Mucosa of gallbladder (tissue), 1 donor: ENCODE measurements at regions not wholly inside any gene's neighbourhood (a gene's known extent, or its start where the extent isn't known, plus 50 kb on each side); places are given as distances from the start of the nearest gene placed in this dataset.
A peak's percentile ranks its signal among the peaks of the same experiment; 100 is the strongest.
"Not testable (repeated sequence)": the region's sequence is repeated elsewhere in the genome, so short reads cannot be mapped to it uniquely, and the experiment has no call there.

Source experiments
- DNase-seq: peaks from one replicate; pipeline ENCODE4 v3.0.0-alpha.2; 2020; ENCODE audit warnings: low spot score
- donor health status: DM: no; HTN: no; CAD: no.

DNA sequence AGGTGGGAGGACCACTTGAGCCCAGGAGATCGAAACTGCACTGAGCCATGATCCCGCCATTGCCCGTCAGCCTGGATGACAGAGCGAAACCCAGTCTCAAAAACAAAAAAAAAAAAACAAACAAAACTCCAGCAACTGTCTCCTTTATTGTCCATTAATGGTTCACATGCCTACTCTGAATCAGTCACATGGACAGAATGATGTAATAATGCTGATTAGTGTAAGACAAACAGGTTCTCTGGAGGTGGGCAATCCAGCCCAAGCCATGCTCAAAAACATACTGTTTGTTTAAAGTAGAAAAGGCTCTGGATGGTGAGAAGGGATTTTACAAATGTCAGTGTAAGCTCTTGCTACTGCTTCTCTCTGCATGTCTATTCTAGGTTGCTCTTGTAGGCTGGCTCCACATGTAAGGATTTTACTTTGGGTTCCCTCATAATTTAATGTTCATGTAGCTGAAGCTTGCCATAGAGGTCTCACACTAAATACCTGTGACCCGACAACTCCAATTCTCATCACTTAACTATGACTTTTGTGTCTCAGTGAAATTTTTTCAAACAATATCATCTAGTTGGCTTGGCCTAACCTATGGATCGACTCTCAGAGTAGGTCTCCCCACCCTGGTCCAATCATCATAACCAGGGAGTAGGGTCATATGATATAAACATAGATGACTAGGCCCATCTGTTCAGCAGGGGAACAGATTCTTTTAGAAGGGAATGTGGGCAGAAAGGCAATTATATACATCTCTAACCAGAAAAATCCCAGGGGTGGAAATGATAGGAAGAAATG, 83.9 kb upstream of the SLC39A10 start:
- DNase-seq = no peak

DNA sequence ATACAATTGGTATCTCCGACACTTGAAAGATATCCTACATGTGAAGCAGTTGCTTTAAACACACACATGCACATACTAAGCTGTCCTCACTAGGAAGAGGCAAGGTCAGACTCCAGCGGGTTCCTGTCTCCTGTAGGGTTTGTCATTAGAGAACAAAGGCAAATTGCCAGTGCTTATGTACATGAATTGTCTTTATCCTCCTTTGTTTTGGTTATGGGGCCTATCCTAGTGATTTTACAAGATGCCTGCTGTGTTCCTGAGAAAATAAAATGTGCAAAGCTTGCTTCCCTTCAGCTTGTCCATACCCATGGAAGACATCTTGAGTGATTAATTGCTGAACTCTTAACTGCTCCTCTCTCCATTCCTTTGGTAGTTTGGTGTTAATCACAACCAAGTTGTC, 86.7 kb upstream of the SLC39A10 start:
- no peak for DNase-seq

DNA sequence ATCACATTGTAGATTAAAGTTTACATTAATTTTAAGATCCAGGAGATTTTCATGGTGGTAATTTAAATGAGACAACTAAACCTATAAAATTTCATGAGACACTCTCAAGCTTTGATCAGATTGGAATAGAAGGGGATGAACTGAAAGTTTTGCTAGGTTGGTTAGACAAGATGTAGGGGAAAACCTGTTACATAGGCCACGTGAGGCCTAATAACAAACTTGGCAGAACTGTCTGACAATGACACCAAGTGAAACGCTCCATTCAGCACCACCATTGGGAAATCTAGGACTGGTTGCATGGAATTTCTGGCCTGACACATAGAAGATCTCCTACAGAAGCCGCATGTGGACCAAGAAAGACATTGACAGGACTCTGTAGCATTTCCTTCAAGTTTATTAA, 87.8 kb upstream of the SLC39A10 start:
- DNase-seq = no peak

DNA sequence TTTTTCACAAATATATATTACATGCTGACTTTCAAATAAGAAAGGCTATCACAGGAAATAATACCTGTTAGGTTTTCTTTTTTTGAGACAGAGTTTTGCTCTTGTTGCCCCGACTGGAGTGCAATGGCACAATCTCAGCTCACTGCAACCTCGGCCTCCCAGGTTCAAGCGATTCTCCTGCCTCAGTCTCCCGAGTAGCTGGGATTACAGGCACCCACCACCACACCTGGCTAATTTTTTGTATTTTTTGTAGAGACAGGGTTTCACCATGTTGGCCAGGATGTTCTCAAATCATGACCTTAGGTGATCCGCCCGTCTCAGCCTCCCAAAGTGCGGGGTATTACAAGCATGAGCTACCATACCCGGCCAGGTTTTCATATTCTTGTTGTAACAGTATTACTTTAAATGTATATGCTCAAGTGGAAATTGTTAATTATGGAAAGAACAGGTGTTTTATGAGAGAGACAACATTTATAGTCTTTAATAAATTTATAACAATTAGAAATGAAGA, 92.3 kb upstream of the SLC39A10 start:
- DNase-seq = not testable (repeated sequence)

DNA sequence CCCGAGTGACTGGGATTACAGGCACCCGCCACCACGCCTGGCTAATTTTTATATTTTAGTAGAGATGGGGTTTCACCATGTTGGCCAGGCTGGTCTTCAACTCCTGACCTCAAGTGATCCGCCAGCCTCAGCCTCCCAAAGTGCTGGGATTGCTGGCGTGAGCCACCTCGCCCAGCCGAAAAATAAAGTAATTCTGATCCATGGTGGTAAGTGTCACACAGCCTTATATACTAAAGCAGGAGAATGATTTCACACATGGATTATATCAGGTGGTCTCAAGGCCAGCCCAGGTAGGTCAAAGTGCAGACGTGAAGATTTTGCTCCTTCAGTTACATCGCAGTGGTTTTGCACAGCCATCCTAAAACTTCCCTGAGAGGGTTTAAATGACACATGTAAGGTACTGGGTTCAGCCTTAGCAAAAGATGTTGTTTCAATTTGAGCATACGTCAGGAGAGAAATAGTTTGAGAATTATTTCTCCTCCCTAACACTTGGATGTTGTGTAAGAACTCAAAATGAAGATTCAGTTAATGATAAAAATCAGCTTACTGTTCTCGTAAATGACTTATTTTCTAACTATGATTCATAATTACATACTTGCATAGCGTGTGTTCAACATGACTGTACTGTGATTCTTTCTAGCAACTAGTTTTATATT, 93.0 kb upstream of the SLC39A10 start:
- no peak for DNase-seq

DNA sequence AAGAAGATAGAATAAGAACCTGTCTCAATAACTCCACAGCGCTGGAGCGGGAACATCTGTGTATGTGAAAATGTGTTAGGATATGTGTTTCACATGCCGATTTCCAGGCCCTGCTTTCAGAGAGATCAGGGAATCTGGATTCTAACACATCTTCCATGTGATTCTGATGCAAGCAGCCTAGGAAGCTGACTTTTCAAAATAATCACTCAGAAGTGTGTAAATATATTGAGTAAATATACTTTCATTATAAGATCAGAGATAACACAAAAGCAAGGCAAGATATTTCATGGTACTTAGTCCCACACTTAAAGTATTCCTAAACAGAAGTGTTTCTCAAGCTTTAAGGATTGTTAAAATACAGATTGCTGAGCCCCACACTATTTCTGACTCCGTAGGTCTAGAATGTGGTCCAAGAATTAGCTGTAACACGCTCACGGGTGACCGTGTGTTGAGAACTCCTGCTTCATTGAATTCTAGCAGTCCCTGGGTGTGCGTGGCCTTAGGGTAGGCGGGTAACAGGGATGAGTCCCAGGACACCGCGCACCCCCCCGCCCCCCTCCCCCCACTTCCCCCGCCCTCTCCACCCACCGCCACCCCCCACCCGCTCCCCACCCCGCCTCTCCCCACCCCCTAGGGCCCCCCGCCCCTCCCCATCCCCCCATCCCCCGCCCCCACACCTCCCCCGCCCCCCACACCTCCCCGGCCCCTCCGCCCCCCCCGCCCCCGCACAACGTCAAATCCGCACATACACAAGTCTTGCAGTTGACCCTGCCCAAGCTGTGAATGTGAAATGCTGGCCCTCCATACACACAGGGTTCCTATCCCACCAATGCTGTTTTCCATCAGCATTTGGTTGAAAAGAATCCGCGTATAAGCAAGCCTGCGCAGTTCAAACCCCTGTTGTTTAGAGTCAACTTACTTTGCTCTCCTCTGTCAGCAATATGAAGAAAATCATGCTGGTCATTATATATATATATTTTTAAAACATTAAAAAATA, 94.2 kb upstream of the SLC39A10 start:
- DNase-seq = no peak

DNA sequence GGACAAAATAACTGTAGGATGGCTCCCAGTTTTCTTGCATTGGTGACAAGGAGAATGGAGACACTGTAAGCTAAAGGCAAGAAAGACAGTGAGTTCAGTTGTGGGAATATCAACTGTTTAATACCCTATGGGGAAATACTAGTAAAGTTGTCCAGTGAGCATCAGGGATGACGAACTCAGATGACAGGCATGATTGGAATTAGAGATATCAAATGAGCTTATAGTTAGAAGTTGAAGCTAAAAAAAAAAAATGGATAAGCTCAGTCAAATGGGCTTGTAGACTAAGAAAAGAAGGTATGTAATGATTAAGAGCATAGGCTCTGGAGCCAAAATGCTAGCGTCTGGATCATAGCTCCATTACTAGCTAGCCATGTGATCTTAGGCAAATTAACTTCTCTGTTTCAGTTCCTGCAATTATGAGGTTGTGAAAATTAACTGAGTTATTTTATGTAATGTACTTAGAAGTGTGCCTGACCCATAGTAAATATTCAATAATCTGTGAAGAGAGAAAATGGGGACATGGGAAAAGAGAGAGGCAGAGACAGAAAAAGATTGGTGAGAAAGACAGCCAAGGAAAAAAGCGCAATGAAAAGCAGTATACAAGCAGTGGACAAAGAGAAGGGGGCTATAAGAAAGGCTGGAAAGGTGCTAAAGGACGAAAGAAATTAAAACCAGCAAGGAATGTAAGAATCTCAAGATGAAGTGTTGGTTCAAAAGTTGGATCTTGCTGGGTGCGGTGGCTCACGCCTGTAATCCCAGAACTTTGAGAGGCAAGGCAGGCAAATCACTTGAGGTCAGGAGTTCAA, 95.7 kb upstream of the SLC39A10 start:
- DNase-seq = no peak

DNA sequence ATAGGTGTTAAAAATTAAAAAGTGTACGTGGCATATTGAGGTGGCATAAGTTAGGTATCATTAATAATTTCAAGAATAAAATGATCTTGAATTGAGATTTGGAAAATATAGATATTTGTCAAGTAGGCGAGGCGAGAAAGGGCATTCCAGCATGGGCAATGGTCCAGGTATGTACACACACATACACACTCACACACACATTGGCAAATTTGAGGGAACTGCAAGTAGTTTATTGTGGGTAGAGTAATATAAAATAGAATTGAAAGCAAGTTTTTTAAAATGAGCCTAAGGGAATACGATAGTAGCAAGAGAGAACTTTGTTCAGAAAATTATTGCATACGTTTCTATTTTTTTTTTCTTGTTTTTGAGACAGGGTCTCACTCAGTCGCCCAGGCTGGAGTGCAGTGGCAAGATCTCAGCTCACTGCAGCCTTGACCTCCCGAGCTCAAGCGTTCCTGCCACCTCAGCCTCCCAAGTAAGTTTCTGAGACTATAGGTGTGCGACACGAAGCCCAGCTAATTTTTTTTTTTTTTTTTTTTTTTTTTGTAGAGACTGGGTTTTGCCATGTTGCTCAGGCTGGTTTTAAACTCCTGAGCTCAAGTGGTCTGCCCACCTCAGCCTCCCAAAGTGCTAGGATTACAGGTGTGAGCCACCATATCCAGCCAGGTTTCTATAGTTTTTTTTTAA, 96.7 kb upstream of the SLC39A10 start:
- DNase-seq = no peak

DNA sequence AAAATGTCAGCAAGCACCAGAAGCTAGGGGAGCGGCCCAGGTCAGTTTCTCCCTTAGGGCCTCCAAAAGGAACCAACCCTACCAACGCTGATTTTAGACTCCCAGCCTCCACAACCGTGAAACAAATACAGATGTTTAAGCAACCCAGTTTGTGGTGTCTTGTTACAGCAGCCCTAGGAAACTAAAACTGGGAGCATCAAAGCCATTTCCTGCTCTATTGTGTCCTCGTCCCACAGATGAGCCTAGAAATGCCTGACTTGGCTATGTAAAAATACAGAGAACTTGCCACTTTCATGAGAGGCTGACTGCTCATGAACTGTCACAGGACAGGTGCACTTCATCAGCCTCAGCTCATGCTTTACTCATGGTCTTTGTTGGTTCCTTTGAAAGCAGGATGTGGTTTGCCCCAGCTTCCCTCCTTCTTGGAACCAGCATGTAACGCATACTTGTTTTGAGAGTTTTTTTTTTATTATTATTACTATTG, 97.6 kb upstream of the SLC39A10 start:
- DNase-seq = peak; percentile 52

DNA sequence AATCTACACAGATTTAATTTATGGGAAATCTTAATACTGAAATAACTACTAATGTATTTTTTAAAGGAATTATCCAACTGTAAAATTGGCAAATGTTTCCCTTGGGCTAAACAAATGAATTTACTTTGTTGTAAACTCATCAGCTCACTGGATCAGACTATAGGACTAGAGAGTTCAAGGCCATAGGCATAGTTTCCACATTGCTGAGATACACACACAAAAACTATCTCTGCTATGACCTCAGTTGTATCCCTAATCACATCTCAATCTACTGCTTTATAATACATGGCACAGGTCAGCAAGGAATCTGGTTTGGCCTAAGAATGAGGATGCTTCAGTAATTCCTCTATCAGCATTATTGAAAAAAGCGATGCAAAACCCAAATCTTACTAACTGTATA, 101.1 kb upstream of the SLC39A10 start:
- DNase-seq = no peak

DNA sequence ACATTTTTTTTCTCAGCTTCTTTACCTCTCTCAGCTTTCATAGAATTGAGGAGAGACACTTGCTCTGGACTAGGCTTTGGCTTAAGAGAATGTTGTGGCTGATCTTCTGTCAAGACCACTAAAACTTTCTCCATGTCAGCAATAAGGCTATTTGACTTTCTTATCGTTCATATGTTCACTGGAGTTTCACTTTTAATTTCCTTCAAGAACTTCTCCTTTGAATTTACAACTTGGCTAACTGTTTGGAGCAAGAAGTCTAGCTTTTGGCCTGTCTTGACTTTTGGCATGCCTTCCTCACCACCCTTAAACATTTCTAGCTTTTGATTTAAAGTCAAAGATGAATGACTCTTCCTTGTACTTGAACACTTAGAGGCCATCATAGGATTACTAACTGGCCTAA, 104.4 kb upstream of the SLC39A10 start:
- DNase-seq = no peak

DNA sequence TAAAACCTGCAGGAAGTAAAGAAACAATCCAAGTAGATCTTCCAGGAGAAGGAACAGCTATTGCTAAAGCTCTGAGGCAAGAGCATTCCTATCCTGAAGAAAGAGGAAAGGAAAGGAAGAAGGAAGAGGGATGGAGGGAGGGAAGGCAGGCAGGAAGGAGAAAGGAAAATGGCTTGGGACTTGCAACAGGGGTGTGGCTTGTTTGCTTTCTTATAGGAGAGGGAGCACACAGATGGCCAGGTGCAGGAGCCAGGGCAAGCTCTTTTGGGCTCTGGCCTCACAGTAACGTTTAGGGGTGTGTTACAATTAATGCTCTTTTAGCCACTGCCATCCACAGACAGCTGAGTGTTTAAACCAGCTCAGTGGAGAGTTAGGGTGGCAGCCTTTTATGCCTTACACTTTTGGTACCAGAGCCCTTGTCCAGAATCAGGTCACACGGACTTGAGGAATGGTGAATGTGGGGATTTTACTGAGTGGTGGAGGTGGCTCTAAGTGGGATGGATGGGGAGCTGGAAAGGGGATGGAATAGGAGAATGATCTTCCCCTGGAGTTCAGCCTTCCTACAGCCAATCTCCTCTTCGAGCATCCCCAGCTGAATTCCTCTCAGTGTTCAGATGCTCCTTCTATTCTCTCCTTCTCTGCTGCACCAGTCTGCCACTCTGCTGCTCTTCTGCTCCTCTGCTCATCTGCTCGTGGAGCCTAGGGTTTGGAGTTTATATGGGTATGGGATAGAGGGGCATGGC, 108.7 kb upstream of the SLC39A10 start:
- no peak for DNase-seq

DNA sequence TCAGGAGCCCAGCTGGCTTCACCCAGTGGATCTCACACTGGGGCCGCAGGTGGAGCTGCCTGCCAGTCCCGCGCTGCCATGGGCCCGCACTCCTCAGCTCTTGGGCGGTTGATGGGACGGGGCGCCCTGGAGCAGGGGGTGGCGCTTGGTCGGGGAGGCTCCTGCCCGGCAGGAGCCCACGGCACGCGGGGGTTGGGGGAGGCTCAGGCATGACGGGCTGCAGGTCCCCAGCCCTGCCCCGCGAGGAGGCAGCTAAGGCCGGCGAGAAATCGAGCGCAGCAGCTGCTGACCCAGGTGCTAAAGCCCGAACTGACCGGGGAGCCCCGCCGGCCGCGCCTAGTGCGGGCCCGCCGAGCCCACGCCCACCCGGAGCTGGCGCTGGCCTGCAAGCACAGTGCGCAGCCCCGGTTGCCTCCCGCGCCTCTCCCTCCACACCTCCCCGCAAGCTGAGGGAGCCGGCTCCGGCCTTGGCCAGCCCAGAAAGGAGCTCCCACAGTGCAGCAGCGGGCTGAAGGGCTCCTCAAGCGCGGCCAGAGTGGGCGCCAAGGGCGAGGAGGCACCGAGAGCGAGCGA, 109.7 kb upstream of the SLC39A10 start:
- not testable (repeated sequence) for DNase-seq

DNA sequence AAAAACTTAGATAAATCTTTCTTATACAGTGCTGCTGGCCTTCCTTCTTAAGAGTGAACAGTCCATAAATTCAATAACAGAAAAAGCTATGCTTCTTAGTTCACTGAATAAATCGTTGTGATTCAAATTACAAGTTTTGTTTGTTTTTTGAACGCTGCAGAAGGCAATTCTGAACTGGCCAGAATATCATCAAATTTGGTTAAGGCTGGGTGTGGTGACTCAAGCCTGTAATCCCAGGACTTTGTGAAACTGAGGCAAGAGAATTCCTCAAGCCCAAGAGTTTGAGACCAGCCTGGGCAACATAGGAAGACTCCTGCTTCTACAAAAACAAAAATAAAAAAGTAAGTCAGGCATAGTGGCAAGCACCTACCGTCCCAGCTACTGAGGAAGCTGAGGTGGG, 111.2 kb upstream of the SLC39A10 start:
- no peak for DNase-seq

DNA sequence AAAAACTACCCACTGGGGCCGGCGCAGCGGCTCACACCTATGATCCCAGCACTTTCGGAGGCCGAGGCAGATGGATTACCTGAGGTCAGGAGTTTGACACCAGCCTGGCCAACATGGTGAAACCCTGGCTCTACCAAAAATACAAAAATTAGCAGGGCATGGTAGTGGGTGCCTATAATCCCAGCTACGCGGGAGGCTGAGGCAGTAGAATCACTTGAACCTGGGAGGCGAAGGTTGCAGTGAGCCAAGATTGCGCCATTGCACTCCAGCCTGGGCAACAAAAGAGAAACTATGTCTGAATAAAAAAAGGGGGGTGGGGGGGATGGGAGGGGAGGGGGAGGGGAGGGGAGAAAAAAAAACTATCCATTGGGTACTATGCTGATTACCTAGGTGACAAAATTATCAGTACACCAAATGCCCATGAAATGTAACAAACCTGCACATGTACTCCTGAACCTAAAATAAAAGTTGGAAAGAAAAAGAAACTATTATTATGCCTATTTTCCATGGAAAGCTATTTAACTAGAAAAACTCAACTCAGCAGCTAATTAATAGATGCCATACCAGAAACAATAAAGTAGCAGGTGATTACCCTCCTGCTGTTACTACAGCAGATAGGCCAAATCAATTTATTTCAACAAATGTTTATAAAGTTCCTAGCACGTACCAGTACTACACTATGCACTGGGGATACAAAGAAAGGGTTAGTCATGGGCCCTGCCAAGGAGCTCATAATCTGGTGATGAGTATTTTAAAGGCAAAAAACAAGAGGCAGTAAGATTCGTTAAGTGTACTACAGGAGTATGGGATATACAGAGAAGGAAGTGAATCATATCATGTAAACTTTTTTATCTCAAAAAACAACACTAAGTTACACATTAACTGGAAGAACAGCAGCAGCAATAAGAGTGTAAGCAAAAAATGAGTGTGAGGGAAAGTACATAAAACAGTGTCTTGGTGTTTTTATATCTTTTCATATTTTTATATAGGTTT, 112.8 kb upstream of the SLC39A10 start:
- DNase-seq = no peak

DNA sequence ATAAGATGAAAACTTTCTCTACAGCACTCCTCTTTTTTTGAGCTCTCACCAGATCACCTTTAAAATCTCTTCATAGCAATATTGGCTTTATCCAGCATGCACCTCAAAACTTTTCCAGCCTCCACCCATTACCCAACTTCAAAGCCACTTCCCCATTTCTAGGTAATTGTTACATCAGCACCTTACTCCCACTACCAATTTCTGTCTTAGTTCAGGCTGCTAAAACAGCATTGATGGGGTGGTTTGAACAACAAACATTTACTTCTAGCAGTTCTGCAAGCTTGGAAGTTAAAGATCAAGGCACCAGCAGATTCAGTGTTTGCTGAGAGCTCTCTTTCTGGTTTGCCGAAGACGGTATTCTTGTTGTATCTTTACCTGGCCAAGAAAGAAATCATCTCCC, 114.0 kb upstream of the SLC39A10 start:
- no peak for DNase-seq

DNA sequence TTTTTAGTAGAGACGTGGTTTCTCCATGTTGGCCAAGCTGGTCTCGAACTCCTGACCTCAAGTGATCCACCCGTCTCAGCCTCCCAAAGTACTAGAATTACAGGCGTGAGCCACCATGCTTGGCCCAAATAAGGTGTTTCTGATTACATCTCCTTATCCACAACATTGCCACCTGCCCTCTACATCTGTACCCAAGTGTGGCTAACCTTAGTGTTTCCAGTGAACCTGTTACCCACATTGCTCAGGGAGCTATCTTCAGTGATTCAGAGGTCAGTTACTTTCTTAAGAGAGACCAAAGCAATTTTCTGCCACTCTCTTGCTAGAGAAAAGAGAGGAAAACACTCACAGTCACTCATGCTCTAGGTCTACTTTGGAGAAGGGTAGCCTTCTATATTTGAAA, 115.0 kb upstream of the SLC39A10 start:
- no peak for DNase-seq

DNA sequence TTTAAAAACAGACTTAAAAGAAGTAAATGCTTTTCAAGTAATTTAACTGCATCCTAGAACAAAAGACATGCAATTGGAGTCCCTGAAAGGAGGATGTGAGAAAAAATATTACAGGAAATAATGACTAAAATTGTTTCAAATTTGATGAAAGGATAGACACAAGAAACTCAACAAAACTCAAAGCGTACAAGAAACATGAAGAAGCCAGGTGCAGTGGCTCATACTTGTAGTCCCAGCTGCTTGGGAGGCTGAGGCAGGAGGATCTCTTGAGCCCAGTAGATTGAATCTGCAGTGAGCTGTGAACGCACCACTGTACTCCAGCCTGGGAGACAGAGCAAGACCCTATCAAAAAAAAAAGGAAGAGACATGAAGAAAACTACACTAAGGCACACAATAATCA, 118.1 kb upstream of the SLC39A10 start:
- DNase-seq = no peak
